Pancreas (tissue), 10 donors: ENCODE measurements at regions not wholly inside any gene's neighbourhood (a gene's known extent, or its start where the extent isn't known, plus 50 kb on each side); places are given as distances from the start of the nearest gene placed in this dataset.

Experiments
- ATAC-seq, 4 donors: fragments of 200-7000 bp; cut with Tn5 transposase; one replicate each; pipeline versions ENCODE4 v1.8.0 to v1.9.1; 2020; ENCODE audit warnings: mild to moderate bottlenecking in 4 of 4, moderate library complexity in 4 of 4
- DNase-seq, 6 donors: peaks; one replicate each; pipeline ENCODE4 v3.0.0-alpha.2; 2020
- FAIRE-seq: peaks from 2 replicates; lab custom pipeline; 2012; peaks lifted over from hg19 to GRCh38; lab: Jason Lieb, UNC
- H3K27ac ChIP-seq, 4 donors: fragments of 200-600 bp; sonication (generic); 1 replicate in 3 of 4; 2 replicates in 1 of 4; pipeline versions ENCODE4 v1.5.0 to v1.8.0; 2020
- H3K27me3 ChIP-seq, 4 donors: fragments of 200-600 bp; one replicate each; pipeline ENCODE4 v1.8.0; 2021
- H3K36me3 ChIP-seq, 3 donors: fragments of 200-600 bp; sonication (generic) in 1 of 3; one replicate each; pipeline versions ENCODE4 v1.5.0 to v1.8.0; 2020 to 2021
- H3K4me1 ChIP-seq, 3 donors: fragments of 200-600 bp; one replicate each; pipeline ENCODE4 v1.8.0; 2021
- H3K4me3 ChIP-seq, 4 donors: fragments of 200-600 bp; sonication (generic) in 2 of 4; one replicate each; pipeline versions ENCODE4 v1.5.0 to v1.8.0; 2020 to 2021
- H3K9me3 ChIP-seq, 4 donors: fragments of 200-600 bp; one replicate each; pipeline ENCODE4 v1.8.0; 2021
- WGBS, 2 donors: extraction: QIAGEN DNeasy Blood & Tissue Kit; methylation state at CpG; one replicate each; pipeline ENCODE4 v1.1.7; 2013; 5-methylcytosine and 5-hydroxymethylcytosine counted together
- intact Hi-C, 3 donors: fragments of 100-400 bp; cut with DNase I; formaldehyde crosslinking; loops; one replicate each; pipeline versions ENCODE4 v1.11.1 to v1.14.2; 2022
- TF ChIP-seq, protein P1 (sequence below), 4 donors: fragments of 200-600 bp; sonication (generic) in 3 of 4; IDR thresholded peaks; one replicate each; pipeline versions ENCODE4 v1.5.0 to v1.8.0; 2021; ENCODE audit warnings: antibody characterized with exemption in 4 of 4
- donor health status: healthy with polysubstance abuse.
- donor health status: DM: no; HTN: no; CAD: no; lungs with moderate emphysema.
- donor health status: DM: no; HTN: no; CAD: no.
- donor health status: control.
- donor health status: control.
- donor health status: Bipolar disorder and iron deficiency.
- donor health status: DM: yes; HTN: yes; CAD: no.
- donor health status: DM: no; HTN: no; CAD: no.
- donor health status: DM: no; HTN: no; CAD: no.
- donor health status: DM: yes; HTN: yes; CAD: no.

- TF ChIP-seq, protein P1, sequence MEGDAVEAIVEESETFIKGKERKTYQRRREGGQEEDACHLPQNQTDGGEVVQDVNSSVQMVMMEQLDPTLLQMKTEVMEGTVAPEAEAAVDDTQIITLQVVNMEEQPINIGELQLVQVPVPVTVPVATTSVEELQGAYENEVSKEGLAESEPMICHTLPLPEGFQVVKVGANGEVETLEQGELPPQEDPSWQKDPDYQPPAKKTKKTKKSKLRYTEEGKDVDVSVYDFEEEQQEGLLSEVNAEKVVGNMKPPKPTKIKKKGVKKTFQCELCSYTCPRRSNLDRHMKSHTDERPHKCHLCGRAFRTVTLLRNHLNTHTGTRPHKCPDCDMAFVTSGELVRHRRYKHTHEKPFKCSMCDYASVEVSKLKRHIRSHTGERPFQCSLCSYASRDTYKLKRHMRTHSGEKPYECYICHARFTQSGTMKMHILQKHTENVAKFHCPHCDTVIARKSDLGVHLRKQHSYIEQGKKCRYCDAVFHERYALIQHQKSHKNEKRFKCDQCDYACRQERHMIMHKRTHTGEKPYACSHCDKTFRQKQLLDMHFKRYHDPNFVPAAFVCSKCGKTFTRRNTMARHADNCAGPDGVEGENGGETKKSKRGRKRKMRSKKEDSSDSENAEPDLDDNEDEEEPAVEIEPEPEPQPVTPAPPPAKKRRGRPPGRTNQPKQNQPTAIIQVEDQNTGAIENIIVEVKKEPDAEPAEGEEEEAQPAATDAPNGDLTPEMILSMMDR (IDR thresholded peaks at IDR 0.05) = no peak
- no peaks in the 10 kb centered on the region for H3K9me3 ChIP-seq
- H3K36me3 ChIP-seq = no peaks in the 10 kb centered on the region
- no peak for FAIRE-seq
- no peaks in the 10 kb centered on the region for H3K27me3 ChIP-seq
- WGBS, 2 donors = 32 to 42% methylated on average over 3 of the region's 3 CpGs
- no peak for DNase-seq
- no peak for ATAC-seq
- H3K27ac ChIP-seq = no peak overlapping the region
- no peak overlapping the region for H3K4me3 ChIP-seq
- intact Hi-C loops = no loop called here
- no peaks in the 10 kb centered on the region for H3K4me1 ChIP-seq
Measured at GRCh38 chr9:28799876-28800275, 1226.6 kb upstream of the C9orf72 start.

DNA sequence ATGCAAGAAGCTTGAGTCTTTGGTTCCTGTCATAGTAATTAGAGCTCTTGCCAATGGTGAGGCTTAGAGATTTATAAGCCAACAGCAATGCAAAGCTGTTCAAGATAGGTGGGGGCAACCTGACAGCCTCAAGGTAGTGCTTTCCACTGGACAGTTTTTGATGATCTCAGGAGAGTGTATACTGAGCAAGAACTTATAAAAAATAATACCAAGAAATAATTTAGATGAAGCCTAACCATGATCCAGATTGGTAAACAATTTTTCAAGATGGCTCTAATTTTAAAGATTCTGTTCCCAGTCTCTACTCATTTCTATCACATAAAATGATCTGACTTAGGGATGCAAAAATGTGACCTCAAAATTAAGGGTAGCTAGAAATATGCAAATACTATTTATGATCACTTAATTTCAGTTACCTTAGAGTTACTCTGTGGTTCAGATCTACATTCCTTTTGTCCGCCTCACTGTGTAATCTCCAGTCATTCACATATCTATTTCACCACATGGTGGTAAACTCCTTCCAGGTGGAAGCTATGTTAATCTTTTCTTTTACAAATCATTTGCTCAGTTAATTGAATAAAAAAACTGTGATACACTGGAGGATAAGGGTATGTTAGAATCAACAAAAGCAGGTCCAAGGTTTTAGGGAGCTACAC, 1228.0 kb upstream of the C9orf72 start:
- Histone ChIP-seq H3K9me3 (no peaks in the 10 kb centered on the region), H3K27ac (no peak overlapping the region), H3K4me3 (no peak overlapping the region), H3K27me3 (no peaks in the 10 kb centered on the region), H3K36me3 (no peaks in the 10 kb centered on the region), H3K4me1 (no peaks in the 10 kb centered on the region)
- FAIRE-seq (no peak), ATAC-seq (no peak), DNase-seq (no peak)
- 64 to 72% methylated on average over 1 of the region's 1 CpG for WGBS, 2 donors
- TF ChIP-seq, protein P1 (IDR thresholded peaks at IDR 0.05) = no peak
- intact Hi-C loops = no loop called here

DNA sequence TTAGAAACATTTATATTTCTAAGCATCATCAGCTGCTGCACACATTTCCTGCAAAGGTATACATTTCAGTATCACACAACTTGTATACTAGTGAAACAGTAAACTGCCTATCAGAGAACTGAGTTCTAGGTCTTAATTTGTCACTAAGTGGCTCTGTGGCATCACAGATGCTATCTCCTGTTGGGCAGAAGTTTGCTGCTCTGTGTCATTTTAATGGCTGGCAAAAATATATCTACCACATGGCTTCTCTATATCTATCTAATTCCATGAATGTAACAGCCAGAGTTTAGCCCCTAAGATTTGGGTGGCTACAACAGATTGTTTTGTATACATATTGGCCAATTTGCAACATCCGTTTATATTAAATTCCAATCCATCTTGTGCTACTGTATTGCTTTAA, 1231.9 kb upstream of the C9orf72 start:
- Histone ChIP-seq H3K27me3 (no peaks in the 10 kb centered on the region), H3K36me3 (no peaks in the 10 kb centered on the region), H3K4me3 (no peak overlapping the region), H3K4me1 (no peaks in the 10 kb centered on the region), H3K9me3 (no peaks in the 10 kb centered on the region), H3K27ac (no peak overlapping the region)
- no peak for ATAC-seq
- TF ChIP-seq, protein P1 (IDR thresholded peaks at IDR 0.05) = no peak
- no peak for FAIRE-seq
- DNase-seq = no peak
- WGBS, 2 donors = 64 to 65% methylated on average over 1 of the region's 1 CpG
- intact Hi-C loops = no loop called here

GRCh38 chr9:28808042-28808441, 1234.8 kb upstream of the C9orf72 start:
- no peaks in the 10 kb centered on the region for H3K9me3 ChIP-seq
- H3K4me1 ChIP-seq = no peaks in the 10 kb centered on the region
- intact Hi-C loops = no loop called here
- ATAC-seq (peak in 1 of 4 donors; percentile 43), DNase-seq (no peak), FAIRE-seq (no peak)
- TF ChIP-seq, protein P1 (IDR thresholded peaks at IDR 0.05) = no peak
- H3K4me3 ChIP-seq = no peak overlapping the region
- H3K27ac ChIP-seq = no peak overlapping the region
- H3K36me3 ChIP-seq = no peaks in the 10 kb centered on the region
- no peaks in the 10 kb centered on the region for H3K27me3 ChIP-seq

DNA sequence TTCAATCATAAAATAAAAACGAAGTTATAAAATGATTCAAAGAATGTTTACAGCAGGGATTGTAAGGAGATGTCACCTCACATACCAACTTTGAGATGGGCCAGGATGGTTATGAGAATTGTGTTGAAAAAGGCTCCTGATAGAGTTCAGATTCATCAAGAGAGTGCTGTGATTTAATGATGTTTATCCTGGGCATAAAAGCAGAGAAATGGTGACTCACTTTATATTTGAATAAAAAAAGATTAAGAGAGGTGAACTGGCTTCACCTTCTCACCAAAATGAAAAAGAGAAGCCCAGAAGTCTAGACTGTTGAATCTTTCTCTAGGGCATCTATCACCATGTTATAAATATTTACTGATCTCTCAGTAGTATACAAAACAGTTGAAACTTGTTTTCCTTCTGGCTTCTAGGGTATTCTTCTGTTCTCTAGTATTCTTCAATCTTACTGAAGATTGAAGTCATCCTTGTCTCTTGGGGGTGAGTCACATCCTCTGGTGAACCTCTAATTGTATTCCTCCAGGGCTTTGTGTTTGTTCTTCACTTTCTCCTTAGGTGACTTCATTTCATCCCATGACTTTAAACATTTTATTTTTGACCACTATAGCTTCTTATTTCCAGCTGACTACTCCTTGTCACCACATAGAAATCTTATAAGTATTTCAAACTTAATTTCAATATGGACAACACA, 1237.3 kb upstream of the C9orf72 start:
- intact Hi-C loops = no loop called here
- no peak for ATAC-seq
- TF ChIP-seq, protein P1 (IDR thresholded peaks at IDR 0.05) = no peak

More for the DNA sequence above, 1237.3 kb upstream of the C9orf72 start:
- H3K4me3 ChIP-seq = no peak overlapping the region
- H3K27me3 ChIP-seq = peaks cover 0 to 3% (median 0%) of the 10 kb centered on the region in 4 donors
- no peaks in the 10 kb centered on the region for H3K36me3 ChIP-seq
- DNase-seq (no peak), FAIRE-seq (no peak)
- H3K27ac ChIP-seq = no peak overlapping the region
- H3K4me1 ChIP-seq = no peaks in the 10 kb centered on the region
- WGBS, 2 donors = 23 to 30% methylated on average over 1 of the region's 1 CpG
- no peaks in the 10 kb centered on the region for H3K9me3 ChIP-seq
